Activated naive CD4-positive, alpha-beta T cell treated with anti-CD3 and anti-CD28 coated beads, Interleukin-2, amount 50 U/mL, for 16 hours (primary cell): ENCODE measurements at regions not wholly inside any gene's neighbourhood (a gene's known extent, or its start where the extent isn't known, plus 50 kb on each side); places are given as distances from the start of the nearest gene placed in this dataset.

Experiments used
- DNase-seq: peaks from one replicate; pipeline ENCODE4 v3.0.0-alpha.2; 2020

DNA sequence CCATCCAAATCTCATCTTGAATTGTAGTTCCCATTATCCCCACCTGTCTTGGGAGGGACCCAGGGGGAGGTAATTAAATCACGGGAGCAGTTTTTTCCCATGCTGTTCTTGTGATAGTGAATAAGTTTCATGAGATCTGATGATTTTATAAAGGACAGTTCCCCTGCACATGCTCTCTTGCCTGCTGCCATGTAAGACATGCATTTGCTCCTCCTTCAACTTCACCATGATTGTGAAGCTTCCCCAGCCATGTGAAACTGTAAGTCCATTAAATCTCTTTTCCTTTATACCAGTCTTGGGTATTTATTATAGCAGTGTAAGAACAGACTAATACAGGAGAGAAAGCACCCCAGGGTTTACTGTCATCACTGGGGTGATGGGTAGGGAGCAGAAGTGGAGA lies 220.4 kb upstream of the NUDT4 start:
- DNase-seq: no peak

DNA sequence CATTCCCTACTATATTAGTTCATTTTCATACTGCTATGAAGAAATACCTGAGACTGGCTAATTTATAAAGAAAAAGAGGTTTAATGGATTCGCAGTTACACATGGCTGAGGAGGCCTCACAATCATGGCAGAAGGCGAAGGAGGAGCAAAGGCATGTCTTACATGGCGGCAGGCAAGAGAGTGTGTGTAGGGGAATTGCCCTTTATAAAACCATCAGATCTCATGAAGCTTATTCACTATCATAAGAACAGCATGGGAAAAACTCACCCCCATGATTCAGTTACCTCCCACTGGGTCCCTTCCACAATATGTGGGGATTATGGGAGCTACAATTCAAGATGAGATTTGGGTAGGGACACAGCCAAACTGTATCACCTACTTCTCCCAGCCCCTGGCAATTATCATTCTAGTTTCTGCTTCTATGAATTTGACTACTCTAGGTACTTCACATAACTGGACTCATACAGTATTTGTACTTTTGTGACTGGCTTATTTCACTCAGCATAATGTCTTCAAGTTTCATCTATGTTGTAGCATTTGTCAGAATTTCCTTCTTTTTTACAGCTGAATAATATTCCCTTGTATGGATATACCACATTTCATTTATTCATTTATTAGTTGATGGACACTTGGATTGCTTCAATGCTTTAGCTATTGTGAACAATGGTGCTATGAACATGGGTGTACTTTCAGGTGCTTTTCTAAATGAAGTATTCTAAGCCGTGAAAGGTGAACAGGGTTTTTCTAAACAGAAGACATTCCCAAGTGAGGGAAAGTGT lies 219.5 kb upstream of the NUDT4 start:
- no peak for DNase-seq

GRCh38 chr12:93163260-93164036 lies 214.3 kb upstream of the NUDT4 start:
- DNase-seq: no peak

DNA sequence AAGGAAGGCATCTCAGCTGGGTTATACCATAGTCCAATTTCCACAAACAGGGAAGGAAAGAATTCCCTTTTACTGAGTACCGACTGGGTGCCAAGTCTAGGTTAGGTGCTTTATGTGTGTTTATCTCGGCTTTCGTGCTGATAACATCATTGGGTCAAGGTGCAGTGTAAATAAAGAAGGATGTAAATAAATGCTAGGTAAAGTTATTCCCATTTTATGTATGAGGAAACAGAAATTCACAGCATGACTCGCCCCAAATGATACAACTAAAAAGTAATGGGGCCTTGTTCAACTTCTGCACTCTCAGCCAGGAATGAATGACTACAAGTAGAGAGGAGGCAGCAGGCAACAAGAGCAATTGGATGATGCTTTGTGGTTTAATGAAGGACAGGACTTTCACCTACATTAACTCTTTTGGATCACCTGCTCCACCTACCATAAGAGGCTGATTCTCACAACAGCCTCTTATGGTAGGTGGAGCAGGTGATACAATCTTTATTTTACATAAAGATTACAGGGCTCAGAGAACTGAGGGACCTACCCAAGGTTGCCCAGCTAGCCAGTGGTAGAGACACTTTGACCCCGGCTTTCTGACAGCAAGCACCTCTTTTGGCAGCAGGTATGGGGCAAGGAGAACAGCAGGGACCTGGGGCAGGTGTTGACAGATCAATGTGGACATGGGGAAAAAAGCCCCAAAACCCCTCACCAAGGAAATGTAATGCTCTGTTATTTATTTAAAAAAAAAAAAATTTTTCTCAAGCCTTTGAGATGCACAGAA lies 213.4 kb upstream of the NUDT4 start:
- no peak for DNase-seq

DNA sequence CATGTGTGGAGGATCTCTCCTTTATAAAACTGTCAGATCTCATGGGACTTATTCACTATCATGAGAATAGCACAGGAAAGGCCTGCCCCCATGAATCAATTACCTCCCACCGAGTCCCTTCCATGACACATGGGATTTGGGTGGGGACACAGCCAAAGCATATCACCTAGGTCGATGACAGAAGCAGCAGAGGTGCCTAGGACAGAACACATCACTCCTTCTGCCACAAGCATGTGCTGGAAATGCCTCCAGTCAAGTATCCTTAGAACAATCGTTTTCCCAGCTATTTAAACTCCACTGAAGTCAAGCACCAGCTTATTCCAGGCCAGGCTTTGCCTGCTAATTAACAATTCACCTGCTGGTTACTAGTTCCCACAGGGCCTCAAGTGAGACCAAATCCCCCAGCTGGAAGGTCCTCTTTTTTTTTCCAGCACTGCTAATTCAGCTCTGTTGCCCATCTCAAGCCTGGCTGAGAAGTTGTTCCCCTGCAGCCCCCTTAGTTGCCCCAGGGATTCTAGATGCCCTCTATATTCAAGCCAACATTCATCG lies 212.3 kb upstream of the NUDT4 start:
- DNase-seq: no peak

DNA sequence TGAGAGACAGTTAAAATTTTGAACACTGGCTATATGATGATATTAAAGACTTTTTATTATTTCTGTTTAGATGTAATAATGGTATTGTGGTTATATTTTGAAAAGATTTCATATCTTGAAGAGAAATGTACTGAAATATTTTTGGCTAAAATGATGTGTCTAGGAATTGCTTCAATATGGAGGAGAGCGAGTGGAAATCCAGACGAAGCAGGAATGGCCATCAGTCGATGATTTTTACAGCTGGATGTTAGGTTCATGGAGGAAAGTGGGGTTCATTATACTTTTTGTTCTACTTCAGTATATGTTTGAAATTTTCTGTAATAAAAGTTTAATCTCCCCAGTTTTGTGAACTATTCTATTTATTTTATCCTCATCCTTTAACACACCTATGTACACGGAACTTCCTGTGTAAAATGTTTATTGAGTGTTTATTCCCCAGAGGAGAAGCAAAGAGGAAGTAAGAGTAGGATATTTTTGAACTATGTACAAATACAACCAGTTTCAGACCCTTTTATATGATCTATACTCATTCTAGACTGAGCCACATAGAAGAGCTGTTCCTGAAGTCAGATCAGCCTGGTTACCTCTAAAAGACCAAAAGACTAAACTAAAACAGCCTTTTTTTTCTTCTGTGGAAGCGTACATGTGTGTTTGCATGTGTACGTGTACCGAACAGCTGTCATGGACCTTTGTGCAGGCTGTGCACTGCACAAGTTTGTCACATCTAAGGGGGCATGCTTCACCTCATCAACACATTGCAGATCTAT lies 211.0 kb upstream of the NUDT4 start:
- DNase-seq: no peak

DNA sequence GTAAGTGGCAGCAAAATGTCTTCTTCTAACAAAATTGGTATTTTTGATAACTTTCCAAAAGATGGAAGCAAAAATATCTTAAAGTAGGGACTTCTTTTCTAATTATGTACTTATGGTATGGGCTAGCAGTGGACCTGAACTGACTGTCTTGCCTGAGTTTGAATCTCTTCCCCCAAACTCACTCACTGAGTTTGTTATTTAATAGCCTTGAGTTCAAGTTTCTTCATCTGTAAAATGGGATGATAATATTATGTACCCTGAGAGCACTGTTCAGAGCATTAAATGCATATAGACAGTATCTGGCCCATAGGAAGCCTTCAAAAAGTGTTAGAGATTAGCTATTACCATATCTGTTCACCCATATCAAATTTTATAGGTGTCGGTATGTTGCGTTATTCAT lies 210.4 kb upstream of the NUDT4 start:
- no peak for DNase-seq

DNA sequence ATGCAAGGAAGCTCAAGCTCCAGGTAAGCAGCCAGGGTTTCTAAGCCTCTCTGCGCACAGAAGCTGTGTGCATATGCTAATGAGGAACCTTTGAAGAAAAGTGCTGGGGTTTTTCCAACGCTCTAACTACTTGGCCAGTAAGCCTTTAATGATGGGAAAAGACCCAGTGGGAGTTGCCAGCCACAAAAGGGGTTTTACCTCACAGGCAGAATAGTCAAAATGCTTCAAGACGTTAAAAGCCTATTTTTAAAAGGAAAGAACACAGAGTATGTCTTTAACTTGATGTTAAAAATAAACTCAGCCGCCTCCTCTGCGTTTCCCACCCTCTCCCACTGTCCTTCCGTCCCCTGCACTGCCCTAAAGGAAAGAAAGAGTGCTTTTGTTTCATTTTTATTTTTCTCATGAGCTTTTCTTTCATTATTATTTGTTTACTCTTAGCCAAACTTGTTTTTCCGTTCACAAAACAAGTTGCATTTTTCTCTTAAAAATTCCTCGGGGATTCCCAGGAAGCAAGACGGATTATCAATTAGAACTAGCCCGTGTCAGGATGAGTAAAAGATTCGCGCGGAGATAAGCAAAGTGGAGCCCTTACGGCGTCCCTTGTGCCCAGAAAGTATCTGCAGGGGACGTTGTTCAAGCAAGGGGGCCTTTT lies 209.8 kb upstream of the NUDT4 start:
- DNase-seq: peak; percentile 21

- no peak for DNase-seq
These were observed 209.0 kb upstream of the NUDT4 start for GRCh38 chr12:93168751-93169150.

- DNase-seq: no peak
These were observed 208.2 kb upstream of the NUDT4 start for GRCh38 chr12:93169536-93169935.

- no peak for DNase-seq
These were observed 206.8 kb upstream of the NUDT4 start for GRCh38 chr12:93170928-93171327.

GRCh38 chr12:93173178-93173957 lies 204.4 kb upstream of the NUDT4 start:
- DNase-seq: no peak

DNA sequence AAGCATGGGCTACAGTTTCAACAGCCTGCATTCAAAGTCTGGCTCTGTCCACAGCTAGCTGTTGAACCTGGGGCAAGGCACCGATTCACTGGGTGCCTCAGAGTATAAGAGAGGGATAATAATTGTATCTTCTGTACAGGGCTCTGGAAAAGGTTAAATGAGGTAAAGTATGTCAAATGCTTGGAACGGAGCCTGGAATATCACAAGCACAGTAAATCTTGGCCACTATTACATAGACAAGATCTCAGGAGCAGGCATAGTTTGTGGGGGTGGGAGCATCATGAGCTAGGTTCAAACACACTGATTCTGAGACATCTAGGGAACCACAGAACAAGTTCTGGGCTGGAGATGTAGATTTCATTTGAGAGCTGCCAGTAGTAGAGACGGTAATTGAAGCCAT lies 203.7 kb upstream of the NUDT4 start:
- DNase-seq: no peak

DNA sequence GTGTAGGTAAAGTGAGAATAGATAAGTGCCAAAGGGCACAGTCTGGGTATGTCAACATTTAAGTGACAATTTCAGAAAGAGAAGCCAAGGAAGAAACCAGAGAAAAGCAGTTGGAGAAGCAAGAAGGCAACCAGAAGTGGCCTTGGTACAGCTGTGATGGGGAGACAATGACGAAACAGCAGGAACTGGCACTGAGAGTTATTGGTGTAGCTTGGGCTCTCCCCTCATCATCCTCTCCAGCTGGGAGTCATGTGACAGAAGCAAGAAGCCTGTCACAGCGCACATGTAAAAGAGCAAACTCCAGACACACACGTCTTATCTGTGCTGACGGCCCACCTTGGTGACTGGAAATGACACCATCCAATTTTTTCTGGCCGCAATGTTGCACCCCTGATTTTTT lies 203.3 kb upstream of the NUDT4 start:
- DNase-seq: no peak

DNA sequence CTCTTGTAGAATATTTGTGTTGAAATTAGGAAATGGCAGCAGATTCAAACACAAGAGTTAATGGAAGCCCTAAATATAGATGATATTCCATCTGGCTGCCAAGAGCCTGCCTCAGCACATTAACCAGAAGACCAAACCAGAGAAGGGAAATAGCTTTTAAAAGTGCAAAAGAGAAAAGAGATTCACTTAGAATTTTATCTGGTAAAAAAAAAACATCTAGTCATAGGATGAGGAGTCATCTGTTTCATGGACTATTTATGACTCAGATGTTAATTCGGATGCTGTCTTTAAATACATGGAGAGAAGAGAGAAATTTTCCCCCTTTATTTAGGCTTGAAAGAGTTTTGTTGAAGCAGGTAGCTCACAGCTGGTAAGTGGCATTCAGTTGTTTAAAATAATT lies 201.6 kb upstream of the NUDT4 start:
- DNase-seq: no peak

GRCh38 chr12:93176610-93177126 lies 201.1 kb upstream of the NUDT4 start:
- no peak for DNase-seq

DNA sequence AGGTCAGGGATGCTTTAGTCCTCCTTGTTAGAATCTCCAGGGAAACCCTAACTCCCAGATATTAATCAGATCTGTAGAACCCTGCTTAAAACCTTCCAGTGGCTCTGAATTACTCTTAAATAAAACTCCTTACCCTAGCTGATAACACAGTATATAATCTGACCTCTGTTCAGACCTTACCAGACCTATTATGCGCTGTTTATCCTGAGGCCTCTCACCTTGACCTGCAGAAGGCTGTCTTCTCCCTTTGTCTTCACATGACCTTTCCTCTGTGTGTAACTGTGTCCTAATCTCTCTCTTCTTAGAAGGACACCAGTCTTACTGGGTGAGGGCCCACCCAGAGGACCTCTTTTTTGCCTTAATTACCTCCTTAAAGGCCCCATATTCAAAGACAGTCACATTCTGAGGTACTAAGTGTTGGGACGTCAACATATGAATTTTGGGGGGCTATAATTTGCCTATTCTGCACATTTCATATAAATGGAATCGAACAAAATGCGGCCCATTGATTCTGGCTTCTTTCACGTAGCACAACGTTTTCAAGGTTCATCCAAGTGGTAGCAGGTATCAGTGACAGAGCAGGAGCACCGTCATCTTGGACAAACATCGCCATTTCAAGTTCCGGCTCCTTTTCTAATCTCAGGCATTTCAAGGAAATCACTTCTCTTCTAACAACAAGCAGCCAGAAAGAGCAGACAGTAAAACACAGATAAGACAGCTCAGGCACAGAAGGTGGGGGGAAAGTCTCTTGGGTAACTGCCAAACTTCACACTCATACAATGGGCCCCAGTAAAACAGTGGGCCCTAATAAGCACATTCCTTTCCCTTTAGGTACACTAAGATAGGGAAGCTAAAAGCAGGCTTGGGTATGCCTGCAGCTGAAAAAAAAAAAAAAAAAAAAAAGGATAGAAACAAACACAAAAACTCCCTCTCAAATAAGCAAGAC lies 200.2 kb upstream of the NUDT4 start:
- DNase-seq: no peak

- no peak for DNase-seq
These were observed 199.4 kb upstream of the NUDT4 start for GRCh38 chr12:93178154-93178878.

DNA sequence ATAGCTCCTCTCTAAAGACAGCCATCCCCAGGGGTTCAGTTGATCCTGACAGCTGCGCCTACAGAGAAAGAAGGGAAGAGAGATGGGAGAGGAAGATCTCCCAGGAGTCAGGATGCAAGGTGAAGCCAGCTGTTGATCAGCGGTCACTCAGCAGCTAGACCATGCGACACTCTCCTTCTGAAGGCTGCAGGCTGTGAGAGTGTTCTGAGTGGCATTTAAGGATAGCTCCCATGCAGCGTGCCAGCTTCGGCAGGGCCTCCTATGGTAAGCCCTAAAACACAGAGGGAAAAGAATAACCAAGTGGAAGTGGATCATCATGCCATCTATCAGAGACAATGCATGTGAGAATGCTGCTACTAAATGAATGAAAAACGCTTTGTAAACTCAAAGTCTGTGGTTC lies 197.9 kb upstream of the NUDT4 start:
- no peak for DNase-seq
